NCI-H526 (cell line): ENCODE measurements at regions not wholly inside any gene's neighbourhood (a gene's known extent, or its start where the extent isn't known, plus 50 kb on each side); places are given as distances from the start of the nearest gene placed in this dataset.
A peak's percentile ranks its signal among the peaks of the same experiment; 100 is the strongest.

Experiments
- DNase-seq, 2 experiments: peaks; one replicate each; lab custom pipeline; 2025; lab: John Stamatoyannopoulos, UW

GRCh38 chr7:54701982-54702381 is 57.0 kb downstream of the SEC61G start:
- DNase-seq, result no peak

- DNase-seq, result no peak
Observed at GRCh38 chr7:54699715-54700114, 59.3 kb downstream of the SEC61G start.

DNA sequence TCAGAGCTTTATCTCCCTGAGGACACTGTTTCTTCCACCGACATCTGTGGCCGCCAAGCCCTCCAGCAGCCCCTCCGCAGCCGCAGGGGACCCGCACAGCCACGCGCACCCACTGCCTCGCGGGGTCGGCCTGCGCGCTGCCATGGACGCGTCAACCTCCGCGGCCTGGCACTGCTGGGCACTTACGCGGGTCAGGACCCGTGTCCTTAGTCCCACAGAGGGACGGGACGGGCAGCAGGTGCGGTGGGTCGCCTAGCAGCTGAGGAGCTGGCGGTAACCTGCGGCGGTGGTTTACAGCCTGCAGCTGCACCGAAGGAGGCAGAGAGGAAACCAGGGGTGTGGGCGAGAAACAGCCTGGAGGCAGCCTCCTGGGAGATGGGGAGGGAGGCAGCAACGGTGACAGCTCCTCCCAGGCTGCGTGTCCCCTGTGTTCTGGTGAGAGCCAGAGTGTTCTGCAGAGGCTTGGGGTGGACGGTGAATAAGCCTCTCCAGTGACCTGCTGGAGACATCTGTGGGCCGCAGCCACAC is 61.3 kb downstream of the SEC61G start:
- DNase-seq, result no peak

GRCh38 chr7:54690892-54691291 is 68.1 kb downstream of the SEC61G start:
- no peak for DNase-seq

DNA sequence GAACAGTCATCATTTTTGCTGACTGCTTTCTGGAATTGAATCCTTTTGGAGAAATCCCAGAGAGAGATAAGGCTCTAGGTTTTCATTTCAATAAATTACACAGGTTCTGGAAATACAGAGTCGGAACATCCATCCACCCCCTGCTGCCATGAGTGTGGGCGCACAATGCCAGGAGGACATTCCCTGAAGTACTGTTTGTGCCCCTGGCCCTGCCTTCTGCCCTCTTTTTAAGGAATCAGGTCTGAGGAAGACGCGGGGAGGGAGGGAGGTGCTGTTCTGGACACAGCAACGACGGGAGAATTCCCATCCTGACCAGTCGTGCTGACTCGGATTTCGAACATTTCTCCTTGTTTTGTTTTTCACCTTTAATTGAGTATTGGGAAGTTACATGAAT is 69.0 kb downstream of the SEC61G start:
- no peak for DNase-seq

DNA sequence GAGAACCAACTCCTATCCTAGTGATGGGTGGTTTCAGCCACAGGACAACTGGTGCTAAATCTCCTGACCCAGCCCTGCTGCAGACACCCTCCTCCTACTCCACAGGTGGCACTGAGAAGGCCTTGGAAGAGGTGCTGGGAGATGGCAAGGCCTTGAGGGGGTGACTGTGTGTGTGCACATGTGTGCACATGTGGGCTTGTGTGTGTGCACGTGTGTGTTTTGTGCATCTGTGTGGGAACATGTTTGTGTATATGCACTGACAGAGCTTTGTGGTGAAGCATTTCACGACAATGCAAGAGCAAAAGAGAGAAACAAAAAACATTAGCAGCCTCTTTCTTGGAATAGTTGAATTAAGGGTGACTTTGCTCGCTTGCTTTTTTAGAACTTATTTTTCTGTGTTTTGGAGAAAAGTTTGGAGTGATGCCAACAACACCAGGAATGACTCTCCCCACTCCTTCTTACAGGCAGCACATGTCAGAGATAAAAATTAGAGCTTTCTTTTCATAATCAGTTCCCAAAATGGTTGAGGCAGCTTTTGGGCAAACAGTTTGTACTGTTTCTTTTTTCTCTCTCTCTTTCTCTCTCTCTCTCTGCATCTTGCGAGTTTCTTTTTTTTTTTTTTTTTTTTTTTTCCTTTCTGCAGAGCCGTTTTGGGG is 69.5 kb downstream of the SEC61G start:
- no peak for DNase-seq

GRCh38 chr7:54687462-54688212 is 71.4 kb downstream of the SEC61G start:
- no peak for DNase-seq

GRCh38 chr7:54680377-54681005 is 78.5 kb downstream of the SEC61G start:
- DNase-seq, result no peak

GRCh38 chr7:54679490-54679817 is 79.6 kb downstream of the SEC61G start:
- DNase-seq, result no peak

GRCh38 chr7:54678763-54679489 is 80.1 kb downstream of the SEC61G start:
- peak in 1 of 2 experiments; percentile 19 for DNase-seq

DNA sequence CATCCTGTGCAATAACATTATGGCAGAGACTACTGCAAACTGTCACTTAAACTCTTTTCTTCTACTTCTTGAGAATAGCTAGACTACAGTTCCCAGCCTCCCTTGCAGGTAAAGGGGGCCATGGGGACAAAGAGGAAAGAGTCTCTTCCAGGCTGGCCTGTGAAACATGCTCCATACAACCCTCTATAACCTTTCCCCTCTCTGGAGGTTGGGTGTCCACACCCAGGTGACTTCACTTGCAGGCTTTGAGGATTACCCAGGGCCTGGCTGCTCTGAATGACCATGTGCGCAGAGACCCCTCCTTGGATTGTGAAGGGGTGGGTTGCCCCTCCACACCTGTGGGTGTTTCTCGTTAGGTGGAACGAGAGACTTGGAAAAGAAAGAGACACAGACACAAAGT is 84.1 kb downstream of the SEC61G start:
- DNase-seq, result no peak

DNA sequence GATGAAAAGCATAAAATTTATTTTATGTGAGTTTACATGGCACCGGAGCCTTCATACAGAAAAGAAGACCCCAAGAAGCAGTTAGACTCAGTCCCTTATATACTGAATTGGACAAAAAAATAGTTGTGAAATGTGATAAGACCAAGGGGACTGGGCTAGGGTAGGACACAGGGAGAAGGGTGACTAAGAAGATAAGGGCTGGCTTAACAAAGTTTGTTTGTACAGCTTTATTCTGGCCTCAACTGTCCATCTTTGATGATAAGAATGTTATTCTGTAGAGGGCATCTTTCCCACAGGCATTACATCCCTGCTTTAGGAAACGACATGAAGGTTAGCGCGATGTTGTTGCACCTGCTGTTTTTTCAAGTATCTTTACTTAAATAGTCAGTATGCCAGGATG is 86.5 kb downstream of the SEC61G start:
- no peak for DNase-seq

- DNase-seq, result peak in 1 of 2 experiments; percentile 74
Observed at GRCh38 chr7:54664235-54665228, 94.5 kb downstream of the SEC61G start.

DNA sequence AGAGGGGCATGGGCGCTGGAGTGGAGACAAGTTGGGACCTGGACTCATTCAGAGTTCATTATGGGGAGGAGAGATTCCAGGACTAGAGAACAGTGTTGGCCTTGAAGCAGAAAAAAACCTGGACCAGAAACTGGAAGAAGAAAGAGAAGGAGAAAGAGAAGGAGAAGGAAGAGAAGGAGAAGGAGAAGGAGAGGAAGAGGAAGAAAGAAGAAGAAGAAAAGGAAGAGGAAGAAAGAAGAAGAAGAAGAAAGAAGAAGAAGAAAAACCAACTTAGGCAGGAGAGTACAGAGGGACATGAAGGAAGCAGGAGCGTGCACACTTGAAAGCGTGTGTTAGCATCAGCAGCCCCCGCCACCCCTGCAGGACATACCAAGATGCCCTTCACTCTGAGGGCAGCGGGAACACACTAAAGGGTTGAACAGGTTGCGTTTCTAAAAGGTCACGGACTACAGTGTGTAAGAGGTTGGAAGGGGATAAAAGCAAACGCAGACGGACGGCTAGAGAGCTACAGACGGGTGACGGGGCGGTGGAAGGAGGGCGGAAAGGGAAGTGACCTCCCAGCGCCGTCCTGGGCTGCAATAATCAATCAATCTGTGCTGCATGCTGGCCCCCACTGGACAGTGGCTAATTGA is 95.3 kb downstream of the SEC61G start:
- no peak for DNase-seq

- no peak for DNase-seq
Observed at GRCh38 chr7:54663186-54663585, 95.8 kb downstream of the SEC61G start.

GRCh38 chr7:54662701-54663100 is 96.3 kb downstream of the SEC61G start:
- DNase-seq, result no peak

DNA sequence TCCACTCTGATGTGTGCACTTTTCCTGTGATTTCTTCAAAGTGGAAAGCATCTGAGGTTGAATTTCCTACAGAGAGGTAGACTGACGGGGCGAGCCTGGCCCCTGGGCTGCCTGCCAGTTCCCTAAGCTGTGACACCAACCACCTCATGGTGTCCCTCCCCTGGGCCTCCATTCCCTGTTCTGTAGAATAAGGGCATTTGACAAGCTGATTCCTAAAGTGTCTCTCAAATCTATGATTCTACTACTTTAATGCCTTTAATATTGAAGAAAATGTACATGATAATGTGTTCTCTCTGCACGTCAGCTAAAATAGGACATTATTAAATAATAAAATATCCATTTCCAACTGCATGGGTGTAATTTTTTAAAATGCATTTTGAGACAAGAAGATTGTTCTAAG is 105.1 kb downstream of the SEC61G start:
- no peak for DNase-seq

DNA sequence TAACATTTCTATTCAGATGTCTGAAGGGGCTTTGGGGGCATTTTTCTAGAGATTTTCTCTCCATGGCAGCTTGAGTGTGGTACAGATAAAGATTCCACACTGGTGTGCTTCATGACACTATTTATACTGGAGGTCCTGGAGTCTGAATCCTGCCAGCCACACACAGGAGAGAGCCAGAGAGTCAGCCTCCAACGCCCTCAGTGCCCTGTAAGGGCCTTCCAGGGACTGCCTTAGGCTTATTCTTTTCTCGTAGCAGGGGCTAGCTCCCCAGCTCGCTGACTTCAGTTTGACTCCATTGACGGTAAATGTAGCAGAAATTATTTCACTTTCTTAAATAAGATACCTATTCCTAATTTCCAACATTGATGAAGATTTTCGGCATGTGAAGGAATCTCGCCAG is 100.9 kb downstream of the VSTM2A start:
- DNase-seq, result no peak

- no peak for DNase-seq
Observed at GRCh38 chr7:54637712-54638396, 95.7 kb downstream of the VSTM2A start.

- no peak for DNase-seq
Observed at GRCh38 chr7:54632696-54633095, 90.5 kb downstream of the VSTM2A start.
